ENCODE measurements at regions not wholly inside any gene's neighbourhood (a gene's known extent, or its start where the extent isn't known, plus 50 kb on each side); places are given as distances from the start of the nearest gene placed in this dataset.
"Not testable (repeated sequence)": the region's sequence is repeated elsewhere in the genome, so short reads cannot be mapped to it uniquely, and the experiment has no call there.

GRCh38 chr3:99295836-99296235 is 342.6 kb upstream of the COL8A1 start:
- DNase-seq: no peak

- DNase-seq: not testable (repeated sequence)
Measured at GRCh38 chr3:99294092-99294491, 344.3 kb upstream of the COL8A1 start.

GRCh38 chr3:99287876-99288275 is 350.5 kb upstream of the COL8A1 start:
- no peak for DNase-seq

GRCh38 chr3:99286266-99286845 is 352.0 kb upstream of the COL8A1 start:
- peak; percentile 29 for DNase-seq

- DNase-seq: no peak
Measured at GRCh38 chr3:99269606-99270351, 368.3 kb upstream of the DCBLD2 start.

GRCh38 chr3:99256788-99257187 is 355.3 kb upstream of the DCBLD2 start:
- peak; percentile 29 for DNase-seq

- DNase-seq: no peak
Measured at GRCh38 chr3:99253963-99254355, 352.5 kb upstream of the DCBLD2 start.

- peak; percentile 37 for DNase-seq
Measured at GRCh38 chr3:99250821-99251355, 349.4 kb upstream of the DCBLD2 start.

- DNase-seq: peak; percentile 81
Measured at GRCh38 chr3:99250272-99250671, 348.8 kb upstream of the DCBLD2 start.

GRCh38 chr3:99249627-99250026 is 348.1 kb upstream of the DCBLD2 start:
- DNase-seq: no peak

- DNase-seq: peak; percentile 55
Measured at GRCh38 chr3:99248913-99249312, 347.4 kb upstream of the DCBLD2 start.

GRCh38 chr3:99248130-99248529 is 346.6 kb upstream of the DCBLD2 start:
- DNase-seq: peak; percentile 61

- peak; percentile 69 for DNase-seq
Measured at GRCh38 chr3:99246010-99246654, 344.6 kb upstream of the DCBLD2 start.

- peak; percentile 82 for DNase-seq
Measured at GRCh38 chr3:99242271-99242670, 340.8 kb upstream of the DCBLD2 start.

GRCh38 chr3:99240700-99241099 is 339.2 kb upstream of the DCBLD2 start:
- peak; percentile 3 for DNase-seq

GRCh38 chr3:99236576-99236975 is 335.1 kb upstream of the DCBLD2 start:
- peak; percentile 33 for DNase-seq

- peak; percentile 21 for DNase-seq
Measured at GRCh38 chr3:99232696-99233095, 331.2 kb upstream of the DCBLD2 start.

- DNase-seq: no peak
Measured at GRCh38 chr3:99218468-99218867, 317.0 kb upstream of the DCBLD2 start.

GRCh38 chr3:99212969-99213368 is 311.5 kb upstream of the DCBLD2 start:
- no peak for DNase-seq

- no peak for DNase-seq
Measured at GRCh38 chr3:99211309-99211708, 309.8 kb upstream of the DCBLD2 start.

GRCh38 chr3:99199021-99199420 is 297.5 kb upstream of the DCBLD2 start:
- no peak for DNase-seq

- DNase-seq: no peak
Measured at GRCh38 chr3:99191186-99191585, 289.7 kb upstream of the DCBLD2 start.

GRCh38 chr3:99188936-99189335 is 287.4 kb upstream of the DCBLD2 start:
- DNase-seq: no peak

- DNase-seq: no peak
Measured at GRCh38 chr3:99186016-99186415, 284.5 kb upstream of the DCBLD2 start.
